GM21717 (cell line): ENCODE measurements at regions not wholly inside any gene's neighbourhood (a gene's known extent, or its start where the extent isn't known, plus 50 kb on each side); places are given as distances from the start of the nearest gene placed in this dataset.

ENCODE experiments used
- ATAC-seq: cut with Tn5 transposase; IDR thresholded peaks from one replicate; pipeline ENCODE4 v1.9.1; 2021; ENCODE audit warnings: mild to moderate bottlenecking, moderate library complexity; ENCODE audit not compliant: unreplicated experiment

DNA sequence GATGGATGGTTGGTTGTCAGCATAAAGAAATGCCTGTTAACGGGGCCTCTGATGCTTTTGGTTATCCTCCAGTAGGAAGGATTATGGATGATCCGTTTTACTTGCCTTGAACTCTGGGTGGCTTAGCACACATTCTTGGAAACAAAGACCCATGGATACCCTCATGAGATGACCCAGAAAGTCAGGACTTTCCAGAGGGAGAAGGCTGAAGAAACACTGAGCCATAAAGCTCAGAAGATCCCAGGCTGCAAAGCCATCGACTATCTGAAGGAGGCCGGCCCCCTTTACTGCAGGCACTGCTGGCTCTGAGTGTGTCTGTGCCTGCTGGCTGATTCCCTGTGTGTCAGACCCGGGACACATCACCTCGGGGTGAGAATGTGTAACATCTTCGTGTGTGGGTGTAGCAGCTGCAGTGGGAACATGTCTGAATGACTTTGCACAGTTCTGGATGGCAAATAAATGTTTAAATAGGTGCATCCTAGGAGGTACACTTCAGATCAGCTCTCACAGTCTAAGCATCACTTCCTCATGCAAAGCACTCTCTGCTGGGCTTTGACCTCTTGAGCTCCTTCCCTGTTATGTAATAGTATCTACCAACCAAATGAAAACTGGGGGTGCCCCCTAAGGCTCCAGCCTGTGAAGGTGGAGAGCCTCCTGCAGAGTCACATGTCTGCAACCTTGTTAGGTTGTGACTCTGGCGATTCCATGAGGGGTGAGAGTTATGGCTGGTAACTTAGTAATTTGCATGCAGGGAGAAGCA, 1084.9 kb downstream of the TBC1D22A start:
- no peak for ATAC-seq

DNA sequence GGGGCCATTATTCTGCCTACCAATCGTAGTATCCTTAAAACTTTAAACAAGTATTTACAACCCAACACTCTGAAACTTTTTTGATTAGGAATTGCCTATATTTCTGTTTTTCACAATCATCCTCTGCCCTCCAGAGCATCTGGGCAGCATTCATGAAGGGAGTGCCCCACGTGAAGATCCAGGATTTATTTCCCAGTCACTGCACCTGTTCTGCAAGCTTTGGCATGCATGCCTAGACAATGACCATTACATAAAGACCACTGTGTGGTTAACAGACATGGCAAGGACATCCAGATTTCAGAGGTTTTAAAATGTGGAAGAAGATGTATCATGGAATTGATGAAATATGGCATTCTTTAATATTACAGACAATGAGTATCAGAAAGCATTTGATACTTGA, 1083.8 kb downstream of the TBC1D22A start:
- ATAC-seq, result no peak

DNA sequence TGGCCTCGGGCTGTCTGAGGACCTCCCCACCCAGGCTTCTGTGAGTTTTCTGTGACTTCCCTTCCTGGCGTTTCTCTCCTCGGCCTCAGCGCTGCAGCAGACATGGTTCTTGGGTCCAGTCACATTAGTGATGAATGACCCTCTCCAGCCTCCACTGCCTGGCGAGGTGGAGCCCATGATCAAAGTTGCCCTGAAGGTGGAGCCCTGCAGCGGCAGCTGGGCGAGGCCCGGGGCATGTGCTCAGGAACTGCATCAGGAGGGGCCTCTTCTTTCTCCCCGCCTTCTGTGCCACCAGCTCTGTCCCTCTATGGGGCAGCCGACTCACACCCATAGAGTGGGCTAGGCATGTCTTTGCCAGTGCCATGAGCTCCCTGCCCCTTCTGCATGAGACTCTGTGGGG, 1079.7 kb downstream of the TBC1D22A start:
- ATAC-seq, result no peak

DNA sequence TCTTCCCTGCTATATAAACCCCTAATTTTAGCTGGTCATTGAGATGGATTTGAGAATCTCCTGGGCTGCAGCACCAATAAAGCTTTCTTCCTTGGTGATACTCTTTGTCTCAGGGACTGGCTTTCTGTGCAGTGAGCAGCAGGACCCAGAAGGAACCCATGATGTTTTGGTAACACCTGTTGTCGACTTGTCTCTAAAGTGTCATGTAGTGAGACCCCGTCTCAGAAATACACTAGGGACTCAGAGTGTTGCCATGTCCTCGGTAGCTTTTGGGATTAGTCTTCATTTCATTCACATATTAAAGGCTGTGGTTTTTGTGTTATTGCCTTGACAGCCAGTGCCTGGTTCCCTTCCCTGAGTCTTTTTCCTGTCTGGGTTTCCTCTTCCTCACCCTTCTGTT, 1078.7 kb downstream of the TBC1D22A start:
- no peak for ATAC-seq

DNA sequence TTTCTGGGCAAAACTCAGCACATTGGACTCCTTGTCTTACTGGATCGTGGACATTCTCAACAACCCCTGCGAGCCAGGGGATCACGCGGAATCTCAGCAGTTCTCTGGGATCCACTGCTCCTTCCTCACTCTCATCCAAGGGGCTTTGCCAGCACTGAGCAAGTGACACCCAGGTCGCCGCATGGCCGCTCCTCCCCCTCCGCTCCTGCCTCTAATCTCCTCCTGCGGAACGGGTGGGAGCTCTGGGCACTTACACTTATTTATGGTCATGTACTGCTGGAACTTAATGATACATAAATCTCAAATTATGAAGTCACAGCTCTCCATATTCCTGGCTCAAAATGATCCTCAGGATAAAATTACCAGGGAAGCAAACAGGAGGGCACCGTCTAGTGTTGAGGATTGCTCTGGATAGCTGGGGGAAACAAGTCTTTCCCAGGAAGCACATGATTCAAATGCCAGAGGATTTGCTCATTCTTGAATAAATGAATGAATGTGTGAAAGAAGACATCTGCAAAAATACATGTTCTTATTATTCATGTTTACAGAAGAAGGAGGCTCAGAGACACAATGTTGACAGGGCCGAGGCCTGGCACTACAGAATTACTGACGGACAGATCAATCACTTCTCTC, 1077.3 kb downstream of the TBC1D22A start:
- no peak for ATAC-seq

DNA sequence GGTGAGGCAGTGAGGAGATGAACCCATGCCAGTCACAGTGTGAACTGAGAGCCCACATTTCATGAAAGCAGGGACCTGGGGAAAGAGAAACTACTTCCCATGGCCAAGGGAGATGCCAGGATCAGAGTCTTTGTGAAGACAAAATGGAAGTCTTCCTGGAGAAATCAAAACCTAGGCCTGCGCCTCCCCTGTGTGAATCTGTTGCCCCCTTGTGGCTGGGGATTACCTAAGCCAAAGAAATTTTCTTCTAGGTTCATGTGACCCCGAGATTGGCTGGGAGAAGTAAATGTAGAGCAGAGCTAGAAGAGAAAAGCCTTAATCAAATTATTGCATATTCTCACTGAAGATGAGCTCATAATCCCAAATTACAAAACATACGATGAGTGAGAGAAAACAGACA, 1075.3 kb downstream of the TBC1D22A start:
- no peak for ATAC-seq

DNA sequence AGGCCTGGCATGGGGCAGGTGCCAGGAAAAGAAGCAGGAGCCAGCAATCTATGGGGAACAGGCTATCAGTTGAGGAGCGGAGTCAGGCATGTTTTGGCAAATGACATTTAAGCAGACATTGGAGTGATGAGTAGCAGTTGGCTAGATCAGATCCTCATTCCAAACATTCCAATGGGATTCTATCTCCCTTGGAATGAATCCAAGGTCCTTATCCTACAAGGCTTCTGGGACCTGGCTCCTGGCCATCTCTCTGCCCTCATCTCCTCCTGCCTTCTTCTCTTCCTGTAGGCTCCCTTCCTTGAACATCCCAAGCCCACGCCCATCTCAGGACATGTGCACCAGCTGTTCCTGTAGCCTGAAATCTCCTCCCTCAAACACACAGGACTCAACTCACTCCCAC, 1074.5 kb downstream of the TBC1D22A start:
- no peak for ATAC-seq

DNA sequence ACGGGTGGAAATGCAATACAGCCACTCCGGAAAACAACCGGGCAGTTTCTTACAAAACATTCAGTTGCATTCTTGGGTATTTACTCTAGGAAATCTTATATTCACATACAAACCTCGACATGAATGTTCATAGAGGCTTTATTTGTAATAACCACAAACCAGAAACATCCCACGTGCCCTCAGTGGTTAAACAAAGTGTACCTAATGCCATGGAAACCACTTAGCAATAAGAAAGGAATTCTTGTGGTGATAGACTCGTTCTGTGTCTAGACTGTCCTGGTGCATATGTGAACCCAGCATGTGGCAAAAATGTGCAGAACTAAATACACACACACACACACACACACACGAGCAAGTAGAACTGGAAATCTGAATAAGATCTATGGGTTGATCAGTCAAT, 1073.3 kb downstream of the TBC1D22A start:
- no peak for ATAC-seq

DNA sequence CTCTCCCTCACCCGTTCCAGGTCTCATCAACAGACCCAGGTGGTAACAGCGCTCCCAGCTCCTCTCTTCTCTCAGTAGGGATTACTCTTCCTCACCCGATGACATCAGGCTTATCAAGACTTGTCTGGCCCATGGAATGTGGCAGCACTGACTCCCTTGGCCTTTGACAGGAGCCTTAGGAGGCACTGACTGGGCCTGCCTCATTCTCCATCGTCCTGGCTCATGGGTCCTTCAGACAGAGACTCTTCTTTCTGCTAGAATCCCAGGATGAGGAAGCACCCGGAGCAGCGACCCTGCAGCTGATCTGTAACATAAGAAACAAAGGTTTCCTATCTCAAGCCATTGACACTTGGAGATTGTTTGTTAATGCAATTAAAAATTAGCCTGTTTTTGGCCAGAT, 1063.6 kb downstream of the TBC1D22A start:
- no peak for ATAC-seq

DNA sequence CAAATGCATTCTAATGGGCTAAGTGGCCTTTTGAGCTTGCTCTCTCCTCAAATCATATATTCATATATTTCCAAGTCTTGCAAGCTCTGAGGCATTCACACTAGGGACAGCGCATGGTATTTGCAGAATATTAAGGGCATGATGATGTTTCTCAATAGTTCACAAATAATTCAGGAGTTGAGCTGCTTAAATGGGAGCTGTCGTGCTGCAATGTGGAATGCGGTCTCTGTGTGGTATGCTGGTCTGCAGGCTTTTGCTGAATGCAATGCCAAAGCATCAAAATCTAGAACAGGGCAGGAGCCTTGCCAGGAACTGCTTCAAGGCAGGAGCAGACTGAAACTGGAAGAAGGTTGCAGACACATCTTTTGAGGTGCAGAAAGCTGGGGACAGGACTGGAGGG, 1060.0 kb downstream of the TBC1D22A start:
- ATAC-seq, result no peak

DNA sequence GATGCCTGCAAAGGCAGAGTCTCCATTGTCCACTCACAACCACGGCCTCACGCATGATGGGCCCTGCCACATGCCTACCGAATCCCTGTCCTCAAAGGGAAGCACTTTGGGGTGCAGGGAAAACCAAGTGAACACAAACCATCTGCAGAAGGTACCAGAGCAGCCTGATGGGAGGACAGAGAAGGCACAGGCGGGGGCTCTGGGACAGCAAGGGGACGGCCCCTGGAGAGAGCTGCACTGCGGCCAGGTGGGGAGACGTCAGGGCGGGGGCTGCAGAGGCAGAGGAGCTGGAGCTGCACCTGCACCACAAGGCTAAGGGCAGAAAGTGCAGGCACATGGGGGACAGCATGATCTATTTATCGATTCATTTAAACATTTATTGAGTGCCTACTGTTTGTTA, 1056.0 kb downstream of the TBC1D22A start:
- ATAC-seq, result no peak

DNA sequence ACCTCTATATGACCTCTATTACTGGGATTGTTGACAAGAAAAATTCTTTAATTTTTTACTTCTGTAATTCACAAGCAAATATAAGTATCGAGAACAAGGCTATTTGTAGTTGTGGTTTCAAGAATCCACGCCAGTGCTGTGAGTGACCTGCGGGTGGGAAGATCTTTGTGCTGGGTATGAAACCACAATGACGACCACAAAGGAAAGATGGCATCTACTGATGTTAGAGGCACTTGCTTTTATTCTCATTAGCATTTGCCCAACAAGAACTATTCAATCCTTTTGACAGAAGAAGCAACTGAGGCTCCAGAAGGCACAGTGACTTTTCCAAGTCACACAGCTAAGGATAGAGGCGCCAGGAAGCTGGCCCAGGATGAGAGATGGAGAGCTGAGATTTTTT, 1054.9 kb downstream of the TBC1D22A start:
- no peak for ATAC-seq

DNA sequence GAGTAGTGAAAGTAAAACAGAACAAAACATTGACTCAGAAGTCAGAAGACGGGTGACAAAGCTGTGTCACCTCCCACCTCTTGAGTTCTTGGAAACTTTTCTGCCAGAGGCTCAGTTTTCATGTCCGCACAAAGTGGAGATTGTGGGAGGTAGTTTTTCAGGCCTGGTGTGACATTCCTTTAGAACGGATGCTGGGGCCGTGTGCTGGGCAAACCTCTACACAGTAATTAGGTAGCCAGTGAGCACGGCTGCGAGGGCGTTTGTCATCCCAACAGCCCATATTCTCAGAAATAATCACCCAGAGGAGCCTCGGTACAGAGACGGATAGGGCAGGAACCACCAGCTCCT, 1054.4 kb downstream of the TBC1D22A start:
- no peak for ATAC-seq

DNA sequence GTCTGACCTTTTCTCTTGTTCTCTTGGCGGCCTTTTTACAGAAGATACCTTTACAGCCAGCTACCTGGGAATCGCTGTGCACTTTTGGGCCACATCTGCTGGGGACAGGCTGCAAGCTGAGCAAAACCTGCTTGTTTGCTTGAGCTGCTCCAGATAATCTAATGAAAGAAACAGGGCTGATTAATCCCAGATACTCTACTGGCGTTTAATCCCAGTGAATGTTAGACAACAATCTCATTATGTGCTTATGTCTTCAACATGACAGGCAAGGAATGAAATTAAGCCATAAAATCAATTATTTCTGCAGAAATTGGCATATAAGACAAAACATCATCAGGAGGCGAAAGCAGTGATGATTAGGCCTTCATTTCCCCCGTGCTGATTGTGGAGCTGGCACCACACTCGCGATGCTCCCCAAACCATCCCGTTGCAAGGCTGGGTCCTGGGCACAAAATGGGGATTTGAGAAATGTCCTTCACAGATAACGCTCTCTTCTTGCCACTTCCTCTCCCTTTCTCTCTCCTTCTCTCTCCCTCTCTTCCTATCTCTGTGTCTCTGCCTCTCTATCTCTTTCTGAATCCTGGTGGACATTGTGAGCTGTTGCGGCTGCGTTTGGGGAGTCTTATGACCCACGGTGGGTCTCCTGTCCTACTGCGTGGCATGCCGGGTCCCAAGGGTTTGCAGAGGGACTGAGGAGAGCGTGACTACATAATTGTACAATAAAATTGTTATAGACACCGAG, 1053.8 kb downstream of the TBC1D22A start:
- ATAC-seq, result no peak

DNA sequence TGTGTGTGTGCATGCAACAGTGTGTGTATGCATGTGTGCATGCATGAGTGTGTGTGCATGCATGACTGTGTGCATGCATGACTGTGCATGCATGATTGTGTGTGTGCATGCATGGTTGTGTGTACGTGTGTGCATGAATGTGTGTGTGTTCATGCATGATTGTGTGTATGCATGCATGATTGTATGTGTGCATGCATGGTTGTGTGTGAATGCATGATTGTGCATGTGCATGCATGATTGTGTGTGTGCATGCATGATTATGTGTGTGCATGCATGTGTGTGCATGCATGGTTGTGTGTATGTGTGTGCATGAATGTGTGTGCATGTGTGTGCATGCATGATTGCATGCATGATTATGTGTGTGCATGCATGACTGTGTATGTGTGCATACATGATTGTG, 1052.0 kb downstream of the TBC1D22A start:
- no peak for ATAC-seq

DNA sequence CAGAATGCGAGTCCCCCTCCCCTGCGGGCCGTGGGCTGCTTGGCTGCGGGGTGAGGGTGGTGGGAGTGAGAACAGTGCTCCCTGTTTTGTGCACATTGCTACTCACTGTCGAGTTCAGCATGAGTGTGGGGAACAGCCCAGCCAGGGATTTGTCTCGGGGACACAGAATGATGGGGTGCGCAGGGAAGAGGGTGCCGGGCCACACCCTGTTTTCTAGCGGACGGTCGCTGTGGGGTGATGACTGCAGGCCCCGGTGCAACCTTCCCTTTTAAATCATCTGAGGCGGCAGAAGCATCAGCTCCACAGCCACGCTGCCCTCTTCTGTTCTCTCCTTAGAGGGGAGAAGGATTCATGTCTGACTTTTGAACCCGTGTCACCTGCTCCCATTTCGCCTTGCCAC, 1051.2 kb downstream of the TBC1D22A start:
- ATAC-seq, result no peak

DNA sequence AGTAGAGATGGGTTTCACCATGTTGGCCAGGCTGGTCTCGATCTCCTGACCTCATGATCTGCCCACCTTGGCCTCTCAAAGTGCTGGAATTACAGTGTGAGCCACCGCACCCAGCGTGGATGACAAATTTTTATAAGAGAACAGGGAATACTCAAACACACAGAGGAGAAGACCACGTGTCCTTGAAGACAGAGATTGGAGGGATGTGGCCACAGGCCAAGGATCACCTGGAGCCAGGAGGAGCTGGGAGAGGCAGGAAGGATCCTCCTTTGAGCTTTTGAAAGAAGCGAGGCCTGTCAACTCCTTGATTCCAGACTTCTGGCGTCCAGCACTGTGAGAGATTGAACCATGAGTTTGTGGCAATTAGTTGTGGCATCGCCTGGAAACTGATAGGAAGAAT, 1049.5 kb downstream of the TBC1D22A start:
- ATAC-seq, result no peak

DNA sequence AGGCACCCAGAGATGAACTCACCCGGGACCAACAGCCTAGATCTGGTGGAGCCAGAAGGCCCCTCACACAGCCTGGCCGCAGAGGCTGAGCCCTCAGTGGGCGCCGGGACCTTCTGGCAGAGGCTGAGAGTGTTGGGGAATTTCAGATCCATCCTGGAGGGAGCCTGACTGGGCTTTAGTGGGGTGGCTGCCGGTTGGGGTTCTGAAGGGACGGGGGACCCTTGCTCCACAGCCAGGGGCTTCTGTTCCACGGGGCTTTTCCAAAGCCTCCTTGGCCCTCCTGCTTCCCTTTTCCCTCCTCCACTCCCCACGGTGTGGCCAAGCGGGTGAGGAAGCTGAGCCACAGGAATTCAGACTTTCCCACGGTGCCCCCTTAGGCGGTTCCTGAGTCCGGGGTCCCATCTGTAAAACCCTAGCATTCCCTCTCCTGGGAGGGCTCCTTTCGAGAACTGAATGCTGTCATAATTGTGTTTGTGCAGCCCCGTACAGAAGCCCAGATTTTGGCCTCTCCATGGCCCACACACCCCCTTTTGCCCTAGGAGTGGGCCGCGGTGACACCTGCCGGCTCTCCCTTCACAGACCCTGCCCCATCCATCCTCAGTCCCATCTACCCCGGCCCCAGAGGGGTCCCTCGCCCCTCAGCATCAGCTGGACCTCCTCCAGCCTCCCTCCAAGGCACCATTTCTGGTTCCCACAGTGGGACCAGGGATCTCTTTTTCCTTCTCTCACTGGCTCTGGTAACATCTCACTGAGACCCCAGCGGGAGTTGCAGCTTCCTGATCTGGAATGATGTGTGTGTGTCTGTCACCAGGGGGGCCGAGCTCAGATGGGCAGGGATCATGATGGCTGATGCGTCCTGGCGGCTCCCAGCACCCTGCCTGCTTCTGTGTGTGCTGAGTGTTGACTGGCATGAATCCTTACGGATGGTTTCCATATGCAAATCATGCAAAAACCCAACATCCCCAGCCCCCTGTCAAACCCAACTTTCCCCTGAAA, 1048.4 kb downstream of the TBC1D22A start:
- ATAC-seq, result no peak

DNA sequence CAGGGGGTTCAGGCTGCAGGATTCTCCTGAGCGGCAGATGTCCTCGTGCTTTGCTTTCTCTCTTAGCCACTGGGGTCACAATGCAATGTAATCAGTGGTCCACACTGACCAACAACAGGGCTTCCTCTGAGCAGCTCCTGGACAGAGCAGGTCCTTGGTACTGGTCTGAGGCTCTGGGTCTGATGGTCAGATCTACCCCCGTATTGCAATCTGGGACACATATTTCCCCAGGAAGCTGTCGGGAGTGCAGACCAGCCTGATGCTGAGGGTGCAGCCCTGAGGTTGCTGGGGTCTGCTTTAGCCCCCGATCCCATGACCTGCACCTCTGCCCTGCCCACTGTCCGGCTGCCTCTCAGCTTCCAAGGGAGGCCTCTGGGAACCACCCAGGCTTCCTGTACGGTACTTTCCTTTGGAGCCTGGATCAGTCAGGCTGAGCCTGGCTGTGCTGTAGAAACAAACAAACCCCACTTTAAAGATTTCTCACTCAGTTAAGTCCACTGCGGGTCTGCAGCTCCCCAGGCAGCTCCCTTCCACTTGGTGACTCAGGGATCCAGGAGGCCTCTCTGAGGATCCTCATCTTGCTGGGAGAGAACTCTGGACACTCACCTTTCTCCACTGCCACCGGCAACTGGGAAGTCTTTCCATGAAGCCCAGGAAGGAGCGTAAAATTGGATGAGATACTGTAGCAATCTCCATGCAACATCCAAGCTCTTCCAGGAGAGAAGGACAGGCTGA, 1046.6 kb downstream of the TBC1D22A start:
- ATAC-seq, result no peak

DNA sequence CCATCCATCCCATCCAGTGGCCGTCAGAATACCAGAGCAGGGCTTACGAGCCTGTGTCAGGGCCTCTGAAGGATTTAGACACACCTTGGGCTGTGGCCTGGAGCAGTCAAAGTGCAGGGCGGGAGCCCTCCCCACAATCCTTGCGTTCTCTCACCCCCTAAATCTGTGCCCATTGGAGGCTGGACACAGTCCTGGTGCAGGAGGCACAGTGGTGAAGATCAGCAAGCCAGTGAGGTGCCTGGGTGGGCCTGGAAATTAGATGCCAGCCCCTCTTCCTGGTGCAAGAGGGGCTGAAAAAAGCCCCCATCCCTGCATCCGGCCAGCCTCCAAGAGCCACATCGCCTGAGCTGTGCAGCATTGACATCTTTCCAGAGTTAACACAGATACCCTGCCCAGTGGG, 1045.8 kb downstream of the TBC1D22A start:
- no peak for ATAC-seq
